GM12878 (cell line): ENCODE measurements at regions not wholly inside any gene's neighbourhood (a gene's known extent, or its start where the extent isn't known, plus 50 kb on each side); places are given as distances from the start of the nearest gene placed in this dataset.

Source experiments
- BACH1 ChIP-seq: fragments of 450-650 bp; IDR thresholded peaks from 2 replicates; pipeline ENCODE4 v1.6.1; 2017; ENCODE audit warnings: mild to moderate bottlenecking, borderline replicate concordance
- BRCA1 ChIP-seq: IDR thresholded peaks from 2 replicates; pipeline ENCODE4 v1.6.1; 2011; ENCODE audit warnings: low read depth, low read length, improper control_type of control experiment
- CBX5 ChIP-seq: sonication (generic); IDR thresholded peaks from 2 replicates; pipeline ENCODE4 v1.6.1; 2016; ENCODE audit warnings: low read depth, moderate library complexity, mild to moderate bottlenecking, inconsistent platforms
- CEBPB ChIP-seq, 2 experiments: fragments of 150-350 bp in 1 of 2; IDR thresholded peaks; 2 replicates each; pipeline ENCODE4 v1.6.1; 2012 to 2014; ENCODE audit warnings: low read depth in 2 of 2, low read length in 2 of 2, borderline replicate concordance in 1 of 2, inconsistent platforms in 1 of 2
- ESRRA ChIP-seq: IDR thresholded peaks from 2 replicates; pipeline ENCODE4 v1.6.1; 2012; ENCODE audit warnings: mild to moderate bottlenecking, low read length, improper control_type of control experiment
- GATAD2B ChIP-seq: fragments of 450-650 bp; conservative IDR thresholded peaks from 2 replicates; pipeline ENCODE4 v1.6.1; 2017; ENCODE audit warnings: low read depth, mild to moderate bottlenecking, moderate library complexity
- HDGF ChIP-seq: fragments of 450-650 bp; IDR thresholded peaks from 2 replicates; pipeline ENCODE4 v1.6.1; 2016; ENCODE audit warnings: antibody characterized with exemption
- IKZF1 ChIP-seq: fragments of 450-650 bp; conservative IDR thresholded peaks from 2 replicates; pipeline ENCODE4 v1.6.1; 2017; ENCODE audit warnings: antibody characterized with exemption, mild to moderate bottlenecking
- IRF4 ChIP-seq: IDR thresholded peaks from 2 replicates; pipeline ENCODE4 v1.6.1; 2011; ENCODE audit warnings: low read depth, low read length
- JUND ChIP-seq: IDR thresholded peaks from 2 replicates; pipeline ENCODE4 v1.6.1; 2012; ENCODE audit warnings: low read depth, mild to moderate bottlenecking, low read length, improper control_type of control experiment, moderate library complexity
- KAT2A ChIP-seq: conservative IDR thresholded peaks from 2 replicates; pipeline ENCODE4 v1.6.1; 2011; ENCODE audit warnings: low read depth, low read length; ENCODE audit not compliant: control insufficient read depth
- NKRF ChIP-seq: fragments of 450-650 bp; conservative IDR thresholded peaks from 2 replicates; pipeline ENCODE4 v1.6.1; 2017; ENCODE audit warnings: mild to moderate bottlenecking, moderate library complexity
- PAX8 ChIP-seq: fragments of 450-650 bp; IDR thresholded peaks from 2 replicates; pipeline ENCODE4 v1.6.1; 2017; ENCODE audit warnings: mild to moderate bottlenecking, moderate library complexity
- RUNX3 ChIP-seq: IDR thresholded peaks from 2 replicates; pipeline ENCODE4 v1.6.1; 2012; ENCODE audit warnings: low read length, inconsistent platforms
- SMAD1 ChIP-seq: fragments of 450-650 bp; IDR thresholded peaks from 2 replicates; pipeline ENCODE4 v1.6.1; 2018; ENCODE audit warnings: mild to moderate bottlenecking, low read depth; ENCODE audit not compliant: partially characterized antibody
- SMAD5 ChIP-seq: IDR thresholded peaks from 2 replicates; pipeline ENCODE4 v1.6.1; 2016; ENCODE audit warnings: antibody characterized with exemption, low read depth
- TBL1XR1 ChIP-seq: IDR thresholded peaks from 2 replicates; pipeline ENCODE4 v1.6.1; 2012; ENCODE audit warnings: low read depth, low read length, improper control_type of control experiment
- WRNIP1 ChIP-seq: IDR thresholded peaks from 2 replicates; pipeline ENCODE4 v1.6.1; 2011; ENCODE audit warnings: low read depth, low read length, improper control_type of control experiment, borderline replicate concordance
- ZNF24 ChIP-seq: fragments of 450-650 bp; IDR thresholded peaks from 2 replicates; pipeline ENCODE4 v1.6.1; 2017; ENCODE audit warnings: antibody characterized with exemption, mild to moderate bottlenecking
- TF ChIP-seq, protein P1 (sequence below): fragments of 450-650 bp; IDR thresholded peaks from 2 replicates; pipeline ENCODE4 v1.6.1; 2017; ENCODE audit warnings: mild to moderate bottlenecking
- TF ChIP-seq, protein P2 (sequence below): fragments of 150-350 bp; IDR thresholded peaks from 2 replicates; pipeline ENCODE4 v1.6.1; 2016; ENCODE audit warnings: low read depth, low read length
- TF ChIP-seq, protein P3 (sequence below): fragments of 450-650 bp; IDR thresholded peaks from 2 replicates; pipeline ENCODE4 v1.6.1; 2017; ENCODE audit warnings: borderline replicate concordance
- TF ChIP-seq, protein P4 (sequence below): IDR thresholded peaks from 2 replicates; pipeline ENCODE4 v1.6.1; 2012; ENCODE audit warnings: low read depth, low read length, improper control_type of control experiment

GRCh38 chr7:69434398-69434815 is 163.9 kb upstream of the AUTS2 start (continued):
- TF ChIP-seq, protein P1, sequence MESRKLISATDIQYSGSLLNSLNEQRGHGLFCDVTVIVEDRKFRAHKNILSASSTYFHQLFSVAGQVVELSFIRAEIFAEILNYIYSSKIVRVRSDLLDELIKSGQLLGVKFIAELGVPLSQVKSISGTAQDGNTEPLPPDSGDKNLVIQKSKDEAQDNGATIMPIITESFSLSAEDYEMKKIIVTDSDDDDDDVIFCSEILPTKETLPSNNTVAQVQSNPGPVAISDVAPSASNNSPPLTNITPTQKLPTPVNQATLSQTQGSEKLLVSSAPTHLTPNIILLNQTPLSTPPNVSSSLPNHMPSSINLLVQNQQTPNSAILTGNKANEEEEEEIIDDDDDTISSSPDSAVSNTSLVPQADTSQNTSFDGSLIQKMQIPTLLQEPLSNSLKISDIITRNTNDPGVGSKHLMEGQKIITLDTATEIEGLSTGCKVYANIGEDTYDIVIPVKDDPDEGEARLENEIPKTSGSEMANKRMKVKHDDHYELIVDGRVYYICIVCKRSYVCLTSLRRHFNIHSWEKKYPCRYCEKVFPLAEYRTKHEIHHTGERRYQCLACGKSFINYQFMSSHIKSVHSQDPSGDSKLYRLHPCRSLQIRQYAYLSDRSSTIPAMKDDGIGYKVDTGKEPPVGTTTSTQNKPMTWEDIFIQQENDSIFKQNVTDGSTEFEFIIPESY, result no peak
- no peak for TF ChIP-seq NKRF
- no peak for TF ChIP-seq HDGF
- TF ChIP-seq, protein P2, sequence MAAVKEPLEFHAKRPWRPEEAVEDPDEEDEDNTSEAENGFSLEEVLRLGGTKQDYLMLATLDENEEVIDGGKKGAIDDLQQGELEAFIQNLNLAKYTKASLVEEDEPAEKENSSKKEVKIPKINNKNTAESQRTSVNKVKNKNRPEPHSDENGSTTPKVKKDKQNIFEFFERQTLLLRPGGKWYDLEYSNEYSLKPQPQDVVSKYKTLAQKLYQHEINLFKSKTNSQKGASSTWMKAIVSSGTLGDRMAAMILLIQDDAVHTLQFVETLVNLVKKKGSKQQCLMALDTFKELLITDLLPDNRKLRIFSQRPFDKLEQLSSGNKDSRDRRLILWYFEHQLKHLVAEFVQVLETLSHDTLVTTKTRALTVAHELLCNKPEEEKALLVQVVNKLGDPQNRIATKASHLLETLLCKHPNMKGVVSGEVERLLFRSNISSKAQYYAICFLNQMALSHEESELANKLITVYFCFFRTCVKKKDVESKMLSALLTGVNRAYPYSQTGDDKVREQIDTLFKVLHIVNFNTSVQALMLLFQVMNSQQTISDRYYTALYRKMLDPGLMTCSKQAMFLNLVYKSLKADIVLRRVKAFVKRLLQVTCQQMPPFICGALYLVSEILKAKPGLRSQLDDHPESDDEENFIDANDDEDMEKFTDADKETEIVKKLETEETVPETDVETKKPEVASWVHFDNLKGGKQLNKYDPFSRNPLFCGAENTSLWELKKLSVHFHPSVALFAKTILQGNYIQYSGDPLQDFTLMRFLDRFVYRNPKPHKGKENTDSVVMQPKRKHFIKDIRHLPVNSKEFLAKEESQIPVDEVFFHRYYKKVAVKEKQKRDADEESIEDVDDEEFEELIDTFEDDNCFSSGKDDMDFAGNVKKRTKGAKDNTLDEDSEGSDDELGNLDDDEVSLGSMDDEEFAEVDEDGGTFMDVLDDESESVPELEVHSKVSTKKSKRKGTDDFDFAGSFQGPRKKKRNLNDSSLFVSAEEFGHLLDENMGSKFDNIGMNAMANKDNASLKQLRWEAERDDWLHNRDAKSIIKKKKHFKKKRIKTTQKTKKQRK, result no peak
- TF ChIP-seq WRNIP1, result no peak
- TF ChIP-seq SMAD1, result no peak
- TF ChIP-seq BRCA1, result no peak
- 0 out of 2 replicates have a peak, but pooled peaks have one; percentile 44 for TF ChIP-seq IRF4
- no peak for TF ChIP-seq ZNF24
- peak; percentile 94 for TF ChIP-seq RUNX3
- TF ChIP-seq, protein P3, sequence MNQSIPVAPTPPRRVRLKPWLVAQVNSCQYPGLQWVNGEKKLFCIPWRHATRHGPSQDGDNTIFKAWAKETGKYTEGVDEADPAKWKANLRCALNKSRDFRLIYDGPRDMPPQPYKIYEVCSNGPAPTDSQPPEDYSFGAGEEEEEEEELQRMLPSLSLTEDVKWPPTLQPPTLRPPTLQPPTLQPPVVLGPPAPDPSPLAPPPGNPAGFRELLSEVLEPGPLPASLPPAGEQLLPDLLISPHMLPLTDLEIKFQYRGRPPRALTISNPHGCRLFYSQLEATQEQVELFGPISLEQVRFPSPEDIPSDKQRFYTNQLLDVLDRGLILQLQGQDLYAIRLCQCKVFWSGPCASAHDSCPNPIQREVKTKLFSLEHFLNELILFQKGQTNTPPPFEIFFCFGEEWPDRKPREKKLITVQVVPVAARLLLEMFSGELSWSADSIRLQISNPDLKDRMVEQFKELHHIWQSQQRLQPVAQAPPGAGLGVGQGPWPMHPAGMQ, result no peak
- no peak for TF ChIP-seq GATAD2B
- TF ChIP-seq CBX5, result no peak
- no peak for TF ChIP-seq BACH1
- no peak for TF ChIP-seq SMAD5
- no peak; the same call in 1 of the 2 replicates for TF ChIP-seq IKZF1
- TF ChIP-seq JUND, result no peak
- TF ChIP-seq PAX8, result no peak
- no peak for TF ChIP-seq ESRRA
- no peak for TF ChIP-seq CEBPB (IDR thresholded peaks at IDR 0.05; ENCODE audit: borderline replicate concordance in 1 of 2, low read depth in 2 of 2, low read length in 2 of 2)
- no peak for TF ChIP-seq TBL1XR1
- TF ChIP-seq, protein P4, sequence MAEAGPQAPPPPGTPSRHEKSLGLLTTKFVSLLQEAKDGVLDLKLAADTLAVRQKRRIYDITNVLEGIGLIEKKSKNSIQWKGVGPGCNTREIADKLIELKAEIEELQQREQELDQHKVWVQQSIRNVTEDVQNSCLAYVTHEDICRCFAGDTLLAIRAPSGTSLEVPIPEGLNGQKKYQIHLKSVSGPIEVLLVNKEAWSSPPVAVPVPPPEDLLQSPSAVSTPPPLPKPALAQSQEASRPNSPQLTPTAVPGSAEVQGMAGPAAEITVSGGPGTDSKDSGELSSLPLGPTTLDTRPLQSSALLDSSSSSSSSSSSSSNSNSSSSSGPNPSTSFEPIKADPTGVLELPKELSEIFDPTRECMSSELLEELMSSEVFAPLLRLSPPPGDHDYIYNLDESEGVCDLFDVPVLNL, result no peak
- no peak for TF ChIP-seq KAT2A
